ENCODE measurements at regions not wholly inside any gene's neighbourhood (a gene's known extent, or its start where the extent isn't known, plus 50 kb on each side); places are given as distances from the start of the nearest gene placed in this dataset.

GRCh38 chr7:85815526-85815925 lies 628.7 kb upstream of the SEMA3D start:
- TF ChIP-seq CTCF (IDR thresholded peaks at IDR 0.05) (no peak), RAD21 (conservative IDR thresholded peaks at IDR 0.05 in 1 of 2, IDR thresholded peaks at IDR 0.05 in 1 of 2) (no peak), NFE2L2 (conservative IDR thresholded peaks at IDR 0.05; ENCODE audit: low read length) (no peak), SMC3 (IDR thresholded peaks at IDR 0.05) (no peak)

Data from A549 (cell line).